ENCODE measurements at regions not wholly inside any gene's neighbourhood (a gene's known extent, or its start where the extent isn't known, plus 50 kb on each side); places are given as distances from the start of the nearest gene placed in this dataset.
A peak's percentile ranks its signal among the peaks of the same experiment; 100 is the strongest.

DNA sequence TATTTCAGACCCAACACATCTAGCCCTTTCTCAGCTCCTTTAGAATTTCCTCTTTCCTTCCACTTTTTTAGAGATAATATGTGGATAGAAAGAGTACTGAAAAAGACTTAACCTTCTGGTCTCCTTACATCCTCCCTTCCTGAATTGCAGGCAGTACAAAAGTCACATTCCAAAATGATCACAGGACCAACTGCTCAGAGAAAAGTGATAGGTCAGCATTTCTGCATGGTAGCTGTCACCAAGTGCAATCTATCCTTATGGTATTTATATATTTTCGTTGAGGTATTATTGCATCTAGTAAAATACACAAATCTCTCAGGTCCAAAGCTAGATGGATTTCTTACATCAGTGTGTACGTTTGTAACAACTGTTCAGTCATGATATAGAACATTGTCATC is 427.5 kb downstream of the LPIN1 start:
- H3K27me3 Mint-ChIP-seq: no peaks in the 10 kb centered on the region
- no peak overlapping the region for H3K27ac Mint-ChIP-seq
- TF ChIP-seq CTCF (conservative IDR thresholded peaks at IDR 0.05): no peak
- H3K4me3 Mint-ChIP-seq: no peak overlapping the region
- H3K36me3 Mint-ChIP-seq: no peaks in the 10 kb centered on the region
- peaks cover 54% of the 10 kb centered on the region for H3K4me1 Mint-ChIP-seq (ENCODE audit: unreplicated experiment)
- no peaks in the 10 kb centered on the region for H3K9me3 Mint-ChIP-seq
- no peak for DNase-seq (ENCODE audit: extremely low spot score, unreplicated experiment)

- no peak overlapping the region for H3K4me3 Mint-ChIP-seq
- no peak overlapping the region for H3K27ac Mint-ChIP-seq
- H3K36me3 Mint-ChIP-seq: no peaks in the 10 kb centered on the region
- no peaks in the 10 kb centered on the region for H3K27me3 Mint-ChIP-seq
- DNase-seq (ENCODE audit: extremely low spot score, unreplicated experiment): no peak
- no peak for TF ChIP-seq CTCF (conservative IDR thresholded peaks at IDR 0.05)
- no peaks in the 10 kb centered on the region for H3K9me3 Mint-ChIP-seq
- H3K4me1 Mint-ChIP-seq (ENCODE audit: unreplicated experiment): peaks cover 42% of the 10 kb centered on the region
Observed at GRCh38 chr2:12175323-12175722, 428.9 kb downstream of the LPIN1 start.

GRCh38 chr2:12176623-12177454 is 430.4 kb downstream of the LPIN1 start:
- H3K36me3 Mint-ChIP-seq: no peaks in the 10 kb centered on the region
- H3K27ac Mint-ChIP-seq: peak overlapping the region; percentile 50
- DNase-seq (ENCODE audit: extremely low spot score, unreplicated experiment): no peak

DNA sequence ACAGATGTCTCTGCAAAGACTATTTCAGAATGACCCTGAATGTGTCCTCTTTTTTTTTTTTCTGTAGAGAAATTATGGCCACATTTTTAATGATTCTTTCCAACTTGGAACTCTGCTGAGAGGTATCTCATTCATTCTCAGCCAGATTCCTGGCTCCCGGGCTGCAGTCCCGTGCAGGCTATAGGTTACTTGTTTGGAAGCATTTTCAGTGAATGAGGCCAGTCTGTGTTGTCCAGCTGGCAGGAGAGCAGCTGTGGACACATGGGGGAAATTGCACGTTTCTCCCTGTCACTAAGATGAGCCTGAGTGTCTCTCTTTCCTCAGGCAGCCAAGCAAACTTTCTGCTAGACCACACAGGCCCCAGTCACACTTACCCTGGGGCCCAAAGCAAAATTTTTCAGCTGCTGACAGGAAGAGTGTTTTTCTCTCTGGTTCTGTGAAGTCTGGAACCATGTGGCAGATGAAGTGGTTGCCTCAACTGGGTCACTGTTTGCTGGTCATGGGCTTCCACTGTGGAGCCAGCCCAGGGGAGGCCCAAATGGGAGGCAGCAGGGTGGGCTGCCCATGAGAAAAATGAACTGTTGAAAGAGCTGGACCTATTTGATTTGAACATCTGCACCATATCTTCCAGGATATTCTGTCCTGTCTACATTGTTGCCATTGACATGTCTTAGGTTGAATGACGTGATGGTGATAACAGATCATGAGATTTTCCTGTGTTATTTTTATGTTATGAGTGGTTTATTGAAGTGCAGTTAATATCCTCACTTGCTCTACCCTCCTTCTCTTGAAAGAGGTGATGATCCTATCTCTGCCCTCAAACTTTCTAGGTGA is 431.2 kb downstream of the LPIN1 start:
- Mint-ChIP-seq H3K36me3 (no peaks in the 10 kb centered on the region), H3K4me3 (peak overlapping the region; percentile 38), H3K4me1 (ENCODE audit: unreplicated experiment) (peaks cover 35% of the 10 kb centered on the region), H3K9me3 (no peaks in the 10 kb centered on the region), H3K27ac (no peak overlapping the region), H3K27me3 (no peaks in the 10 kb centered on the region)
- no peak for TF ChIP-seq CTCF (conservative IDR thresholded peaks at IDR 0.05)
- DNase-seq (ENCODE audit: extremely low spot score, unreplicated experiment): no peak

More at GRCh38 chr2:12176623-12177454, 430.4 kb downstream of the LPIN1 start:
- TF ChIP-seq CTCF (conservative IDR thresholded peaks at IDR 0.05): no peak
- peaks cover 35% of the 10 kb centered on the region for H3K4me1 Mint-ChIP-seq (ENCODE audit: unreplicated experiment)
- H3K27me3 Mint-ChIP-seq: no peaks in the 10 kb centered on the region
- no peaks in the 10 kb centered on the region for H3K9me3 Mint-ChIP-seq
- H3K4me3 Mint-ChIP-seq: peak overlapping the region; percentile 38

- peaks cover 39% of the 10 kb centered on the region for H3K4me1 Mint-ChIP-seq (ENCODE audit: unreplicated experiment)
- no peaks in the 10 kb centered on the region for H3K36me3 Mint-ChIP-seq
- no peak for DNase-seq (ENCODE audit: extremely low spot score, unreplicated experiment)
- H3K9me3 Mint-ChIP-seq: no peaks in the 10 kb centered on the region
- TF ChIP-seq CTCF (conservative IDR thresholded peaks at IDR 0.05): no peak
- no peak overlapping the region for H3K4me3 Mint-ChIP-seq
- no peak overlapping the region for H3K27ac Mint-ChIP-seq
- peaks cover 3% of the 10 kb centered on the region for H3K27me3 Mint-ChIP-seq
Observed at GRCh38 chr2:12178289-12179080, 432.1 kb downstream of the LPIN1 start.
